ENCODE measurements at regions not wholly inside any gene's neighbourhood (a gene's known extent, or its start where the extent isn't known, plus 50 kb on each side); places are given as distances from the start of the nearest gene placed in this dataset.

- Histone ChIP-seq H3K4me3 (no peak overlapping the region), H3K36me3 (ENCODE audit: control insufficient read depth in 2 of 2, insufficient read depth in 2 of 2, low read length in 1 of 2) (no peaks in the 10 kb centered on the region), H3K4me1 (ENCODE audit: control insufficient read depth, insufficient read depth, low read length) (no peaks in the 10 kb centered on the region), H2AFZ (ENCODE audit: control insufficient read depth, low read depth, low read length) (no peak overlapping the region), H4K20me1 (ENCODE audit: control insufficient read depth, insufficient read depth) (no peaks in the 10 kb centered on the region), H3K27ac (ENCODE audit: control insufficient read depth, insufficient read depth) (no peak overlapping the region), H3K4me2 (ENCODE audit: control insufficient read depth, insufficient read depth) (no peak overlapping the region), H3K9me3 (replicated peaks; ENCODE audit: control insufficient read depth, insufficient read depth, low read length) (no peaks in the 10 kb centered on the region), H3K27me3 (replicated peaks in 1 of 2; ENCODE audit: control insufficient read depth in 2 of 2, insufficient read depth in 2 of 2, low read length in 1 of 2) (no peaks in the 10 kb centered on the region), H3K9ac (ENCODE audit: control insufficient read depth, insufficient read depth, low read length) (no peak overlapping the region), H3K79me2 (ENCODE audit: control insufficient read depth, insufficient read depth, low read length) (no peaks in the 10 kb centered on the region)
- in situ Hi-C loops (cut with MboI), result no loop called here
- DNase-seq (ENCODE audit: low read depth, low spot score) (no peak), ATAC-seq (no peak), FAIRE-seq (no peak)
- ChIA-PET POLR2A (no interaction called here), SMC1A (ENCODE audit: uncharacterized antibody, unreplicated experiment) (no interaction called here), RAD21 (ENCODE audit: unreplicated experiment) (no interaction called here), CTCF (no interaction called here)
- 26% methylated on average over 4 of the region's 4 CpGs for WGBS (ENCODE audit: insufficient coverage, insufficient replicate concordance, low lambda C conversion rate, missing lambda C conversion rate)
- no TSS peak for BruUV-seq (replicated peaks)
- intact Hi-C loops (cut with micrococcal nuclease; ENCODE audit: unreplicated experiment), result no loop called here
- TF ChIP-seq ZBTB33 (IDR thresholded peaks at IDR 0.05) (no peak), ELK1 (IDR thresholded peaks at IDR 0.05; ENCODE audit: low read depth, low read length) (no peak), NFIC (IDR thresholded peaks at IDR 0.05; ENCODE audit: low read depth, low read length) (no peak), MYB (IDR thresholded peaks at IDR 0.05; ENCODE audit: borderline replicate concordance, low read depth, low read length) (no peak), REST (IDR thresholded peaks at IDR 0.05; ENCODE audit: low read depth, low read length) (no peak)
- TF ChIP-seq, protein P1, sequence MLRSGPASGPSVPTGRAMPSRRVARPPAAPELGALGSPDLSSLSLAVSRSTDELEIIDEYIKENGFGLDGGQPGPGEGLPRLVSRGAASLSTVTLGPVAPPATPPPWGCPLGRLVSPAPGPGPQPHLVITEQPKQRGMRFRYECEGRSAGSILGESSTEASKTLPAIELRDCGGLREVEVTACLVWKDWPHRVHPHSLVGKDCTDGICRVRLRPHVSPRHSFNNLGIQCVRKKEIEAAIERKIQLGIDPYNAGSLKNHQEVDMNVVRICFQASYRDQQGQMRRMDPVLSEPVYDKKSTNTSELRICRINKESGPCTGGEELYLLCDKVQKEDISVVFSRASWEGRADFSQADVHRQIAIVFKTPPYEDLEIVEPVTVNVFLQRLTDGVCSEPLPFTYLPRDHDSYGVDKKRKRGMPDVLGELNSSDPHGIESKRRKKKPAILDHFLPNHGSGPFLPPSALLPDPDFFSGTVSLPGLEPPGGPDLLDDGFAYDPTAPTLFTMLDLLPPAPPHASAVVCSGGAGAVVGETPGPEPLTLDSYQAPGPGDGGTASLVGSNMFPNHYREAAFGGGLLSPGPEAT (IDR thresholded peaks at IDR 0.05; ENCODE audit: low read depth), result no peak
Measured at GRCh38 chr16:64254443-64255367, 867.2 kb downstream of the CDH11 start.
